ENCODE measurements at regions not wholly inside any gene's neighbourhood (a gene's known extent, or its start where the extent isn't known, plus 50 kb on each side); places are given as distances from the start of the nearest gene placed in this dataset.

DNA sequence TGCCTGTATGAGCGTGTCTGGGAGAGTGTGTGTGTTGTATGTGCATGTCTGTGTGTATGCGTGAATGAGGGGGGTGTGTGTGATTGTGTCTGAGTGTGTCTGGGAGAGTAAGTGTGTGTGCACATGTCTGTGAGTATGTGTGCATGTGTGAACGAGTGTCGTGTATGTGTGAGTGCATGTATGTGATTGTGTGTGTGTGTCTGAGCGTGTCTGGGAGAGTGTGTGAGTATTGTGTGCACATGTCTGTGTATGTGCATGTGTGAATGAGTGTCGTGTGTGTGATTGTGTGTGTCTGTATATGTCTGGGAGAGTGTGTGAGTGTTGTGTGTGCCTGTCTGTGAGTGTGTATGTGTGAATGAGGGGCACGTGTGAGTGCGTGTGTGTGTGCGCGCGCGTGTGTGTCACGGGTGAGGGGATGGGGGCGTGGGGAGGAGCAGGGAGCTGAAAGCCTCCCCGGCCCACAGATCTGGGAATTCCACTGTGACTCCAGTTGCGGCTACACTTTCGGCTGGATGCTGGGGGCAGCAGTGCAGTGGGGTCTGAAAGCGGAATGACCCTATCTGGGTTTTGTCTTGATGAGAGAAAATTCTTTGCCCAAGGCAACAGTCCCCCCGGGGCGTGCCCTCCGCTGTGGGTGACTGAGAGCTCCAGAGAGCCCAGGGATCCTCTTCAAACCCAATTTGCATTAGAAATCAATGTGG is 138.1 kb upstream of the MED13L start:
- Histone ChIP-seq H4K20me1 (ENCODE audit: insufficient read depth, poor library complexity, severe bottlenecking) (no peaks in the 10 kb centered on the region), H3K27ac (no peak overlapping the region), H2AFZ (no peak overlapping the region), H3K79me2 (no peaks in the 10 kb centered on the region), H3K9me2 (replicated peaks; ENCODE audit: insufficient read depth) (no peaks in the 10 kb centered on the region), H3K4me3 (no peak overlapping the region), H3K4me2 (no peak overlapping the region), H3K36me3 (replicated peaks; ENCODE audit: insufficient read depth, low read depth) (no peaks in the 10 kb centered on the region), H3K4me1 (ENCODE audit: insufficient read depth) (no peaks in the 10 kb centered on the region), H3K27me3 (no peaks in the 10 kb centered on the region), H3K9me3 (ENCODE audit: low read depth) (no peaks in the 10 kb centered on the region)
- TF ChIP-seq EZH2phosphoT487 (IDR thresholded peaks at IDR 0.05; ENCODE audit: low read depth, severe bottlenecking, unreplicated experiment), result no peak
- TF ChIP-seq, protein P1, sequence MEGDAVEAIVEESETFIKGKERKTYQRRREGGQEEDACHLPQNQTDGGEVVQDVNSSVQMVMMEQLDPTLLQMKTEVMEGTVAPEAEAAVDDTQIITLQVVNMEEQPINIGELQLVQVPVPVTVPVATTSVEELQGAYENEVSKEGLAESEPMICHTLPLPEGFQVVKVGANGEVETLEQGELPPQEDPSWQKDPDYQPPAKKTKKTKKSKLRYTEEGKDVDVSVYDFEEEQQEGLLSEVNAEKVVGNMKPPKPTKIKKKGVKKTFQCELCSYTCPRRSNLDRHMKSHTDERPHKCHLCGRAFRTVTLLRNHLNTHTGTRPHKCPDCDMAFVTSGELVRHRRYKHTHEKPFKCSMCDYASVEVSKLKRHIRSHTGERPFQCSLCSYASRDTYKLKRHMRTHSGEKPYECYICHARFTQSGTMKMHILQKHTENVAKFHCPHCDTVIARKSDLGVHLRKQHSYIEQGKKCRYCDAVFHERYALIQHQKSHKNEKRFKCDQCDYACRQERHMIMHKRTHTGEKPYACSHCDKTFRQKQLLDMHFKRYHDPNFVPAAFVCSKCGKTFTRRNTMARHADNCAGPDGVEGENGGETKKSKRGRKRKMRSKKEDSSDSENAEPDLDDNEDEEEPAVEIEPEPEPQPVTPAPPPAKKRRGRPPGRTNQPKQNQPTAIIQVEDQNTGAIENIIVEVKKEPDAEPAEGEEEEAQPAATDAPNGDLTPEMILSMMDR (IDR thresholded peaks at IDR 0.05; ENCODE audit: poor library complexity), result no peak
- no peak for TF ChIP-seq EZH2 (IDR thresholded peaks at IDR 0.05; ENCODE audit: borderline replicate concordance)
- no peak for DNase-seq (ENCODE audit: low spot score)
- WGBS (ENCODE audit: low lambda C conversion rate, missing lambda C conversion rate), result 81% methylated on average over 21 of the region's 21 CpGs

DNA sequence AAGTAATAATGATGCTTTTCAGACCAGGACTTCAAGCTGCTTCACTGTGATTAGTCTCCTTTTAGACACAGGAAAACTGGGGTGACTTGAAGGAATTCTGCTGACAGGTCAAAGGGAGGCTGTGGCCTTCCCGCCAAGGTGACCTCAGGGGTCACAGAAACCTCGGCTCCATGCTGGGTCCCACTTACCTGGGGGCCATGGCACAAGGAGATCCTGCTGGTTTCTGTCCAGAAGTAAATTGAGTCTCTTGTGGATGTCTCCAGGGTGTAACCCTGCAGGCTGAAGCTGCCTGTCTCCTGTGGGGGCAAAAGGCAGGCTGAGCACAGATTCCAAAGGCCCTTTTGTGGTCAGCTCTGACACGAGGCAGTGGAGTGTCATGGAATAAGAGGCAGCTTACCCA is 138.7 kb upstream of the MED13L start:
- H3K9me3 ChIP-seq (ENCODE audit: low read depth), result no peaks in the 10 kb centered on the region
- no peak overlapping the region for H3K27ac ChIP-seq
- no peaks in the 10 kb centered on the region for H3K36me3 ChIP-seq (replicated peaks; ENCODE audit: insufficient read depth, low read depth)
- H3K9me2 ChIP-seq (replicated peaks; ENCODE audit: insufficient read depth), result no peaks in the 10 kb centered on the region
- H3K4me1 ChIP-seq (ENCODE audit: insufficient read depth), result no peaks in the 10 kb centered on the region
- H3K79me2 ChIP-seq, result no peaks in the 10 kb centered on the region
- no peak for TF ChIP-seq EZH2phosphoT487 (IDR thresholded peaks at IDR 0.05; ENCODE audit: low read depth, severe bottlenecking, unreplicated experiment)
- TF ChIP-seq, protein P1 (IDR thresholded peaks at IDR 0.05; ENCODE audit: poor library complexity), result no peak
- no peak for TF ChIP-seq EZH2 (IDR thresholded peaks at IDR 0.05; ENCODE audit: borderline replicate concordance)
- H2AFZ ChIP-seq, result no peak overlapping the region
- H3K27me3 ChIP-seq, result no peaks in the 10 kb centered on the region
- H3K4me3 ChIP-seq, result no peak overlapping the region
- no peak for DNase-seq (ENCODE audit: low spot score)
- 53% methylated on average over 3 of the region's 3 CpGs for WGBS (ENCODE audit: low lambda C conversion rate, missing lambda C conversion rate)
- H3K4me2 ChIP-seq, result no peak overlapping the region
- no peaks in the 10 kb centered on the region for H4K20me1 ChIP-seq (ENCODE audit: insufficient read depth, poor library complexity, severe bottlenecking)

DNA sequence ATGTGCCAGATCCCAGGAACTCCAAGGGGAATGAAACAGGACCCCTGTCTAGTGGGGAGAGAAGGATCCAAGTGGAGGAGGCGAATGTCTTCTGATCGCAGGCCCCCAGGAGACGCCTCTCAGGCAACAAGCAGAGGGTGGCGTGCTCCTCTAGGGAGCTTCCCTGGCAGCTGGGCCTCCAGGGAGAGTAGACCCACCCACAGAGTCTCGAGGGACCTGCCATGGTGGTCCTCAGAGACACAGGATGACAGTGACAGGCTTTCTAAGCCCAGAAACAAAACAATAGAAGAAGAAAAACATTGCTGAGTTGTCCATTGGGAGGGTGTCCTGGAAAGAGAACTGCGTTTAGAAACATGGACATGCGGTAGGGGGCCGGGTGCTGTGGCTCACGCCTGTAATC is 140.6 kb upstream of the MAP1LC3B2 start:
- Histone ChIP-seq H3K9me3 (ENCODE audit: low read depth) (no peaks in the 10 kb centered on the region), H2AFZ (no peak overlapping the region), H3K9me2 (replicated peaks; ENCODE audit: insufficient read depth) (no peaks in the 10 kb centered on the region), H3K27me3 (no peaks in the 10 kb centered on the region), H4K20me1 (ENCODE audit: insufficient read depth, poor library complexity, severe bottlenecking) (no peaks in the 10 kb centered on the region), H3K36me3 (replicated peaks; ENCODE audit: insufficient read depth, low read depth) (no peaks in the 10 kb centered on the region), H3K4me2 (no peak overlapping the region), H3K4me3 (no peak overlapping the region), H3K79me2 (no peaks in the 10 kb centered on the region), H3K4me1 (ENCODE audit: insufficient read depth) (no peaks in the 10 kb centered on the region), H3K27ac (no peak overlapping the region)
- WGBS (ENCODE audit: low lambda C conversion rate, missing lambda C conversion rate), result 90% methylated on average over 9 of the region's 9 CpGs
- no peak for TF ChIP-seq EZH2phosphoT487 (IDR thresholded peaks at IDR 0.05; ENCODE audit: low read depth, severe bottlenecking, unreplicated experiment)
- no peak for TF ChIP-seq EZH2 (IDR thresholded peaks at IDR 0.05; ENCODE audit: borderline replicate concordance)
- TF ChIP-seq, protein P1 (IDR thresholded peaks at IDR 0.05; ENCODE audit: poor library complexity), result no peak
- no peak for DNase-seq (ENCODE audit: low spot score)

Measured in hepatocyte (in vitro differentiated cells).